ENCODE measurements at regions not wholly inside any gene's neighbourhood (a gene's known extent, or its start where the extent isn't known, plus 50 kb on each side); places are given as distances from the start of the nearest gene placed in this dataset.
"Not testable (repeated sequence)": the region's sequence is repeated elsewhere in the genome, so short reads cannot be mapped to it uniquely, and the experiment has no call there.

GRCh38 chr13:87302931-87303330 is 368.2 kb upstream of the SLITRK5 start:
- Mint-ChIP-seq H3K27me3 (no peaks in the 10 kb centered on the region), H3K9me3 (peaks cover 6 to 22% of the 10 kb centered on the region in 2 donors), H3K27ac (no peak overlapping the region), H3K4me3 (no peak overlapping the region), H3K4me1 (no peaks in the 10 kb centered on the region)
- no peak for DNase-seq
- no peak for ATAC-seq

GRCh38 chr13:87311165-87311564 is 360.0 kb upstream of the SLITRK5 start:
- DNase-seq (no peak), ATAC-seq (no peak)
- Mint-ChIP-seq H3K9me3 (peaks cover 8 to 11% of the 10 kb centered on the region in 2 donors), H3K4me3 (no peak overlapping the region), H3K27ac (no peak overlapping the region), H3K4me1 (no peaks in the 10 kb centered on the region), H3K27me3 (no peaks in the 10 kb centered on the region)

- Mint-ChIP-seq H3K27ac (no peak overlapping the region), H3K4me3 (no peak overlapping the region), H3K27me3 (no peaks in the 10 kb centered on the region), H3K4me1 (no peaks in the 10 kb centered on the region), H3K9me3 (peaks cover 8 to 16% of the 10 kb centered on the region in 2 donors)
- DNase-seq: no peak
- no peak for ATAC-seq
Measured at GRCh38 chr13:87314822-87315221, 356.3 kb upstream of the SLITRK5 start.

- ATAC-seq (no peak), DNase-seq (no peak)
- no peak overlapping the region for H3K4me3 Mint-ChIP-seq
- no peaks in the 10 kb centered on the region for H3K4me1 Mint-ChIP-seq
- peaks cover 0 to 4% of the 10 kb centered on the region in 2 donors for H3K9me3 Mint-ChIP-seq
- H3K27ac Mint-ChIP-seq: no peak overlapping the region
- no peaks in the 10 kb centered on the region for H3K27me3 Mint-ChIP-seq
Measured at GRCh38 chr13:87322386-87322785, 348.8 kb upstream of the SLITRK5 start.

GRCh38 chr13:87324558-87324957 is 346.6 kb upstream of the SLITRK5 start:
- H3K4me1 Mint-ChIP-seq: no peaks in the 10 kb centered on the region
- no peak for DNase-seq
- no peak overlapping the region for H3K27ac Mint-ChIP-seq
- no peak overlapping the region for H3K4me3 Mint-ChIP-seq
- ATAC-seq: no peak
- H3K9me3 Mint-ChIP-seq: no peaks in the 10 kb centered on the region
- no peaks in the 10 kb centered on the region for H3K27me3 Mint-ChIP-seq

GRCh38 chr13:87331178-87331577 is 340.0 kb upstream of the SLITRK5 start:
- no peak for ATAC-seq
- peaks cover 5 to 14% of the 10 kb centered on the region in 2 donors for H3K9me3 Mint-ChIP-seq
- H3K4me3 Mint-ChIP-seq: no peak overlapping the region
- no peak overlapping the region for H3K27ac Mint-ChIP-seq
- no peak for DNase-seq
- H3K27me3 Mint-ChIP-seq: no peaks in the 10 kb centered on the region
- H3K4me1 Mint-ChIP-seq: no peaks in the 10 kb centered on the region

GRCh38 chr13:87333599-87333998 is 337.6 kb upstream of the SLITRK5 start:
- H3K27ac Mint-ChIP-seq: no peak overlapping the region
- peaks cover 5 to 14% of the 10 kb centered on the region in 2 donors for H3K9me3 Mint-ChIP-seq
- ATAC-seq (no peak), DNase-seq (no peak)
- H3K27me3 Mint-ChIP-seq: no peaks in the 10 kb centered on the region
- H3K4me1 Mint-ChIP-seq: no peaks in the 10 kb centered on the region
- H3K4me3 Mint-ChIP-seq: no peak overlapping the region

GRCh38 chr13:87334176-87334575 is 337.0 kb upstream of the SLITRK5 start:
- DNase-seq (no peak), ATAC-seq (no peak)
- Mint-ChIP-seq H3K27ac (no peak overlapping the region), H3K9me3 (peaks cover 5 to 14% of the 10 kb centered on the region in 2 donors), H3K27me3 (no peaks in the 10 kb centered on the region), H3K4me3 (no peak overlapping the region), H3K4me1 (no peaks in the 10 kb centered on the region)

- H3K4me3 Mint-ChIP-seq, DNase-seq, H3K27ac Mint-ChIP-seq, ATAC-seq, H3K4me1 Mint-ChIP-seq, H3K27me3 Mint-ChIP-seq: not testable (repeated sequence)
- peaks cover 5 to 14% of the 10 kb centered on the region in 2 donors for H3K9me3 Mint-ChIP-seq
Measured at GRCh38 chr13:87336346-87336889, 334.8 kb upstream of the SLITRK5 start.

GRCh38 chr13:87344176-87344575 is 327.0 kb upstream of the SLITRK5 start:
- Mint-ChIP-seq H3K27me3 (no peaks in the 10 kb centered on the region), H3K4me1 (no peaks in the 10 kb centered on the region), H3K4me3 (no peak overlapping the region), H3K27ac (no peak overlapping the region), H3K9me3 (peaks cover 0 to 7% of the 10 kb centered on the region in 2 donors)
- DNase-seq (no peak), ATAC-seq (no peak)

GRCh38 chr13:87355451-87355850 is 315.7 kb upstream of the SLITRK5 start:
- Mint-ChIP-seq H3K4me1 (no peaks in the 10 kb centered on the region), H3K27ac (no peak overlapping the region)
- DNase-seq: no peak

GRCh38 chr13:87356314-87356713 is 314.9 kb upstream of the SLITRK5 start:
- Mint-ChIP-seq H3K27me3 (no peaks in the 10 kb centered on the region), H3K27ac (no peak overlapping the region), H3K4me1 (no peaks in the 10 kb centered on the region), H3K9me3 (peaks cover 14 to 15% of the 10 kb centered on the region in 2 donors), H3K4me3 (no peak overlapping the region)
- DNase-seq (no peak), ATAC-seq (no peak)

More at GRCh38 chr13:87355451-87355850, 315.7 kb upstream of the SLITRK5 start:
- Mint-ChIP-seq H3K9me3 (peaks cover 14 to 15% of the 10 kb centered on the region in 2 donors), H3K27me3 (no peaks in the 10 kb centered on the region), H3K4me3 (no peak overlapping the region)
- no peak for ATAC-seq

GRCh38 chr13:87358319-87358718 is 312.9 kb upstream of the SLITRK5 start:
- peaks cover 14 to 15% of the 10 kb centered on the region in 2 donors for H3K9me3 Mint-ChIP-seq
- H3K27me3 Mint-ChIP-seq: no peaks in the 10 kb centered on the region
- DNase-seq (no peak), ATAC-seq (no peak)
- H3K4me1 Mint-ChIP-seq: no peaks in the 10 kb centered on the region
- H3K4me3 Mint-ChIP-seq: no peak overlapping the region
- H3K27ac Mint-ChIP-seq: no peak overlapping the region

- H3K27me3 Mint-ChIP-seq: no peaks in the 10 kb centered on the region
- peaks cover 12 to 13% of the 10 kb centered on the region in 2 donors for H3K9me3 Mint-ChIP-seq
- H3K4me3 Mint-ChIP-seq: no peak overlapping the region
- no peaks in the 10 kb centered on the region for H3K4me1 Mint-ChIP-seq
- DNase-seq (no peak), ATAC-seq (no peak)
- no peak overlapping the region for H3K27ac Mint-ChIP-seq
Measured at GRCh38 chr13:87361216-87361615, 310.0 kb upstream of the SLITRK5 start.

GRCh38 chr13:87368639-87369038 is 302.5 kb upstream of the SLITRK5 start:
- DNase-seq (no peak), ATAC-seq (no peak)
- peaks cover 11 to 18% of the 10 kb centered on the region in 2 donors for H3K9me3 Mint-ChIP-seq
- no peaks in the 10 kb centered on the region for H3K4me1 Mint-ChIP-seq
- H3K27me3 Mint-ChIP-seq: no peaks in the 10 kb centered on the region
- H3K27ac Mint-ChIP-seq: no peak overlapping the region
- no peak overlapping the region for H3K4me3 Mint-ChIP-seq

GRCh38 chr13:87376081-87376480 is 295.1 kb upstream of the SLITRK5 start:
- H3K4me1 Mint-ChIP-seq: no peaks in the 10 kb centered on the region
- H3K27ac Mint-ChIP-seq: no peak overlapping the region

GRCh38 chr13:87384099-87384498 is 287.1 kb upstream of the SLITRK5 start:
- ATAC-seq (no peak), DNase-seq (no peak)
- no peak overlapping the region for H3K27ac Mint-ChIP-seq

More at GRCh38 chr13:87376081-87376480, 295.1 kb upstream of the SLITRK5 start:
- Mint-ChIP-seq H3K4me3 (no peak overlapping the region), H3K9me3 (peaks cover 9 to 27% of the 10 kb centered on the region in 2 donors), H3K27me3 (no peaks in the 10 kb centered on the region)
- no peak for DNase-seq
- ATAC-seq: no peak

More at GRCh38 chr13:87384099-87384498, 287.1 kb upstream of the SLITRK5 start:
- peaks cover 0 to 22% of the 10 kb centered on the region in 2 donors for H3K9me3 Mint-ChIP-seq
- no peaks in the 10 kb centered on the region for H3K4me1 Mint-ChIP-seq
- H3K4me3 Mint-ChIP-seq: no peak overlapping the region
- H3K27me3 Mint-ChIP-seq: no peaks in the 10 kb centered on the region

All from stimulated activated naive CD8-positive, alpha-beta T cell treated with anti-CD3 and anti-CD28 coated beads, Interleukin-15, amount 100 ng/mL, for 72 hours (primary cell).